ENCODE measurements at regions not wholly inside any gene's neighbourhood (a gene's known extent, or its start where the extent isn't known, plus 50 kb on each side); places are given as distances from the start of the nearest gene placed in this dataset.
A peak's percentile ranks its signal among the peaks of the same experiment; 100 is the strongest.

DNA sequence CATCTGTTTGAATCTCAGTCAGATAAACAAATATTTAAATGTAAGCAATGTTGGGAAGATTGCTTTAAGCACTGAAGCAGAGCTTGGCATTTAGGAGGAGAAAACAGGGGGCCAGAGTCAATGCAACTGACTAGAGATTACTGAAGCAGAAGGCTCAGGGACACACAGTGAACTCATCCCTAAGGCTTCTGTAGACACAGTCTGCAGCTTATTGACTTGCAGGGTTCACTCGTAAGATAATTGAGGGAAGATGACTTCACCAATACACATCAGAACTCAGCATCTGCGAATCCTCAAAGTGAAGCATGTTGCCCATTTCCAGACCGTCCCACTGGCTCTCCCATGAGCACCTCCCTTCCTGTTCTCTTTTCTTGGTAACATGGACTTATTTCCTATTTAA lies 363.4 kb upstream of the PFKP start:
- Histone ChIP-seq H4K20me1 (replicated peaks; ENCODE audit: insufficient read depth) (no peaks in the 10 kb centered on the region), H3K4me3 (no peak overlapping the region), H2AFZ (peak overlapping the region; percentile 66; the same call in 1 of the 2 replicates), H3K4me1 (ENCODE audit: insufficient read depth) (peaks cover 10% of the 10 kb centered on the region; the same call in 1 of the 2 replicates), H3K79me2 (replicated peaks; ENCODE audit: insufficient read depth) (no peaks in the 10 kb centered on the region), H3F3A (replicated peaks; ENCODE audit: low read depth) (no peaks in the 10 kb centered on the region), H3K9me2 (ENCODE audit: insufficient read depth) (0 out of 2 replicates have a peak, but pooled peaks cover 2% of the 10 kb centered on the region), H3K36me3 (ENCODE audit: insufficient read depth) (no peaks in the 10 kb centered on the region), H3K27ac (ENCODE audit: low read depth) (no peak overlapping the region), H3K27me3 (ENCODE audit: insufficient read depth) (no peaks in the 10 kb centered on the region), H3K4me2 (peak overlapping the region; percentile 64)
- Mint-ChIP-seq H3K9me3 (peaks cover 4% of the 10 kb centered on the region; the same call in 2 of the 3 replicates), H3K27ac (no peak overlapping the region), H3K4me3 (no peak overlapping the region), H3K4me1 (peaks cover 11% of the 10 kb centered on the region; the same call in 2 of the 3 replicates), H3K36me3 (ENCODE audit: low read depth) (peaks cover 2% of the 10 kb centered on the region; the same call in 1 of the 3 replicates), H3K27me3 (ENCODE audit: insufficient read depth, low read depth, poor library complexity) (peaks cover 2% of the 10 kb centered on the region)
- no peak for TF ChIP-seq EZH2 (IDR thresholded peaks at IDR 0.05; ENCODE audit: low read depth, unreplicated experiment)
- TF ChIP-seq ZNF114 (CRISPR knock-in tag; IDR thresholded peaks at IDR 0.05): no peak
- no peak for TF ChIP-seq JUNB (IDR thresholded peaks at IDR 0.05; ENCODE audit: unreplicated experiment)
- ATAC-seq: no peak
- DNase-seq (ENCODE audit: low spot score): no peak

DNA sequence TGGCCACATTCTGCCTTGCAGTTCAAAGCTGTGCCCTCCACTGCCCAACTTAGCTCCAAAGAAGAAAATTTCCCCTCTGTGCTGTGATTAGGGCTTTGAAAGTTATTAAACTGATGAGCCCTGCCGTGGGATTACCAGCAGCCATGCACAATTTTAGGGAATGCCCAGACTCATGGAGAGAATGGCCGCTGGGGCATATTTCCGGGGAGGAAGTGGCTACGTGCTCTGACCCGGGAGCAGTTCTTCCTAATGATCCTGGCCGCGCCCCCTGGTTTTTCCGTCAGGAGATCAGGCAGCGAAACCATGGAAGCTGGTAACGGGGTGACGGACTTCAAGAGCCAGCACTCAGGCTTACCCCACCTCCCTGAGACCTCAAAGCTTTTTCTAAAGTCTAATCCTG lies 365.5 kb upstream of the PFKP start:
- no peaks in the 10 kb centered on the region for H3K79me2 ChIP-seq (replicated peaks; ENCODE audit: insufficient read depth)
- H3K4me1 Mint-ChIP-seq: peaks cover 11% of the 10 kb centered on the region; the same call in 2 of the 3 replicates
- ATAC-seq (no peak), DNase-seq (ENCODE audit: low spot score) (peak; percentile 20)
- peaks cover 10% of the 10 kb centered on the region; the same call in 1 of the 2 replicates for H3K4me1 ChIP-seq (ENCODE audit: insufficient read depth)
- H3K27ac ChIP-seq (ENCODE audit: low read depth): no peak overlapping the region
- H3K9me2 ChIP-seq (ENCODE audit: insufficient read depth): 0 out of 2 replicates have a peak, but pooled peaks cover 2% of the 10 kb centered on the region
- H3K36me3 ChIP-seq (ENCODE audit: insufficient read depth): no peaks in the 10 kb centered on the region
- peaks cover 2% of the 10 kb centered on the region for H3K27me3 Mint-ChIP-seq (ENCODE audit: insufficient read depth, low read depth, poor library complexity)
- no peaks in the 10 kb centered on the region for H4K20me1 ChIP-seq (replicated peaks; ENCODE audit: insufficient read depth)
- H3K27ac Mint-ChIP-seq: no peak overlapping the region
- no peaks in the 10 kb centered on the region for H3K36me3 Mint-ChIP-seq (ENCODE audit: low read depth)
- H3K27me3 ChIP-seq (ENCODE audit: insufficient read depth): no peaks in the 10 kb centered on the region
- no peaks in the 10 kb centered on the region for H3K9me3 Mint-ChIP-seq
- H3K4me3 Mint-ChIP-seq: no peak overlapping the region
- peak overlapping the region; percentile 73; the same call in 1 of the 2 replicates for H2AFZ ChIP-seq
- H3F3A ChIP-seq (replicated peaks; ENCODE audit: low read depth): no peaks in the 10 kb centered on the region
- no peak overlapping the region for H3K4me2 ChIP-seq
- H3K4me3 ChIP-seq: no peak overlapping the region
- TF ChIP-seq EZH2 (IDR thresholded peaks at IDR 0.05; ENCODE audit: low read depth, unreplicated experiment): no peak
- TF ChIP-seq JUNB (IDR thresholded peaks at IDR 0.05; ENCODE audit: unreplicated experiment): no peak
- no peak for TF ChIP-seq POLR2AphosphoS5 (IDR thresholded peaks at IDR 0.05; ENCODE audit: low read depth)
- TF ChIP-seq, protein P1, sequence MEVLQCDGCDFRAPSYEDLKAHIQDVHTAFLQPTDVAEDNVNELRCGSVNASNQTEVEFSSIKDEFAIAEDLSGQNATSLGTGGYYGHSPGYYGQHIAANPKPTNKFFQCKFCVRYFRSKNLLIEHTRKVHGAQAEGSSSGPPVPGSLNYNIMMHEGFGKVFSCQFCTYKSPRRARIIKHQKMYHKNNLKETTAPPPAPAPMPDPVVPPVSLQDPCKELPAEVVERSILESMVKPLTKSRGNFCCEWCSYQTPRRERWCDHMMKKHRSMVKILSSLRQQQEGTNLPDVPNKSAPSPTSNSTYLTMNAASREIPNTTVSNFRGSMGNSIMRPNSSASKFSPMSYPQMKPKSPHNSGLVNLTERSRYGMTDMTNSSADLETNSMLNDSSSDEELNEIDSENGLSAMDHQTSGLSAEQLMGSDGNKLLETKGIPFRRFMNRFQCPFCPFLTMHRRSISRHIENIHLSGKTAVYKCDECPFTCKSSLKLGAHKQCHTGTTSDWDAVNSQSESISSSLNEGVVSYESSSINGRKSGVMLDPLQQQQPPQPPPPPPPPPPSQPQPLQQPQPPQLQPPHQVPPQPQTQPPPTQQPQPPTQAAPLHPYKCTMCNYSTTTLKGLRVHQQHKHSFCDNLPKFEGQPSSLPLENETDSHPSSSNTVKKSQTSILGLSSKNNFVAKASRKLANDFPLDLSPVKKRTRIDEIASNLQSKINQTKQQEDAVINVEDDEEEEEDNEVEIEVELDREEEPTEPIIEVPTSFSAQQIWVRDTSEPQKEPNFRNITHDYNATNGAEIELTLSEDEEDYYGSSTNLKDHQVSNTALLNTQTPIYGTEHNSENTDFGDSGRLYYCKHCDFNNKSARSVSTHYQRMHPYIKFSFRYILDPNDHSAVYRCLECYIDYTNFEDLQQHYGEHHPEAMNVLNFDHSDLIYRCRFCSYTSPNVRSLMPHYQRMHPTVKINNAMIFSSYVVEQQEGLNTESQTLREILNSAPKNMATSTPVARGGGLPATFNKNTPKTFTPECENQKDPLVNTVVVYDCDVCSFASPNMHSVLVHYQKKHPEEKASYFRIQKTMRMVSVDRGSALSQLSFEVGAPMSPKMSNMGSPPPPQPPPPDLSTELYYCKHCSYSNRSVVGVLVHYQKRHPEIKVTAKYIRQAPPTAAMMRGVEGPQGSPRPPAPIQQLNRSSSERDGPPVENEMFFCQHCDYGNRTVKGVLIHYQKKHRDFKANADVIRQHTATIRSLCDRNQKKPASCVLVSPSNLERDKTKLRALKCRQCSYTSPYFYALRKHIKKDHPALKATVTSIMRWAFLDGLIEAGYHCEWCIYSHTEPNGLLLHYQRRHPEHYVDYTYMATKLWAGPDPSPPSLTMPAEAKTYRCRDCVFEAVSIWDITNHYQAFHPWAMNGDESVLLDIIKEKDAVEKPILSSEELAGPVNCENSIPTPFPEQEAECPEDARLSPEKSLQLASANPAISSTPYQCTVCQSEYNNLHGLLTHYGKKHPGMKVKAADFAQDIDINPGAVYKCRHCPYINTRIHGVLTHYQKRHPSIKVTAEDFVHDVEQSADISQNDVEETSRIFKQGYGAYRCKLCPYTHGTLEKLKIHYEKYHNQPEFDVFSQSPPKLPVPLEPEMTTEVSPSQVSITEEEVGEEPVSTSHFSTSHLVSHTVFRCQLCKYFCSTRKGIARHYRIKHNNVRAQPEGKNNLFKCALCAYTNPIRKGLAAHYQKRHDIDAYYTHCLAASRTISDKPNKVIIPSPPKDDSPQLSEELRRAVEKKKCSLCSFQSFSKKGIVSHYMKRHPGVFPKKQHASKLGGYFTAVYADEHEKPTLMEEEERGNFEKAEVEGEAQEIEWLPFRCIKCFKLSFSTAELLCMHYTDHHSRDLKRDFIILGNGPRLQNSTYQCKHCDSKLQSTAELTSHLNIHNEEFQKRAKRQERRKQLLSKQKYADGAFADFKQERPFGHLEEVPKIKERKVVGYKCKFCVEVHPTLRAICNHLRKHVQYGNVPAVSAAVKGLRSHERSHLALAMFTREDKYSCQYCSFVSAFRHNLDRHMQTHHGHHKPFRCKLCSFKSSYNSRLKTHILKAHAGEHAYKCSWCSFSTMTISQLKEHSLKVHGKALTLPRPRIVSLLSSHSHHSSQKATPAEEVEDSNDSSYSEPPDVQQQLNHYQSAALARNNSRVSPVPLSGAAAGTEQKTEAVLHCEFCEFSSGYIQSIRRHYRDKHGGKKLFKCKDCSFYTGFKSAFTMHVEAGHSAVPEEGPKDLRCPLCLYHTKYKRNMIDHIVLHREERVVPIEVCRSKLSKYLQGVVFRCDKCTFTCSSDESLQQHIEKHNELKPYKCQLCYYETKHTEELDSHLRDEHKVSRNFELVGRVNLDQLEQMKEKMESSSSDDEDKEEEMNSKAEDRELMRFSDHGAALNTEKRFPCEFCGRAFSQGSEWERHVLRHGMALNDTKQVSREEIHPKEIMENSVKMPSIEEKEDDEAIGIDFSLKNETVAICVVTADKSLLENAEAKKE (CRISPR knock-in tag; IDR thresholded peaks at IDR 0.05): no peak
- TF ChIP-seq STAT1 (IDR thresholded peaks at IDR 0.05; ENCODE audit: unreplicated experiment): no peak
- TF ChIP-seq ZNF331 (CRISPR knock-in tag; IDR thresholded peaks at IDR 0.05; ENCODE audit: low read depth): no peak
- TF ChIP-seq, protein P2, sequence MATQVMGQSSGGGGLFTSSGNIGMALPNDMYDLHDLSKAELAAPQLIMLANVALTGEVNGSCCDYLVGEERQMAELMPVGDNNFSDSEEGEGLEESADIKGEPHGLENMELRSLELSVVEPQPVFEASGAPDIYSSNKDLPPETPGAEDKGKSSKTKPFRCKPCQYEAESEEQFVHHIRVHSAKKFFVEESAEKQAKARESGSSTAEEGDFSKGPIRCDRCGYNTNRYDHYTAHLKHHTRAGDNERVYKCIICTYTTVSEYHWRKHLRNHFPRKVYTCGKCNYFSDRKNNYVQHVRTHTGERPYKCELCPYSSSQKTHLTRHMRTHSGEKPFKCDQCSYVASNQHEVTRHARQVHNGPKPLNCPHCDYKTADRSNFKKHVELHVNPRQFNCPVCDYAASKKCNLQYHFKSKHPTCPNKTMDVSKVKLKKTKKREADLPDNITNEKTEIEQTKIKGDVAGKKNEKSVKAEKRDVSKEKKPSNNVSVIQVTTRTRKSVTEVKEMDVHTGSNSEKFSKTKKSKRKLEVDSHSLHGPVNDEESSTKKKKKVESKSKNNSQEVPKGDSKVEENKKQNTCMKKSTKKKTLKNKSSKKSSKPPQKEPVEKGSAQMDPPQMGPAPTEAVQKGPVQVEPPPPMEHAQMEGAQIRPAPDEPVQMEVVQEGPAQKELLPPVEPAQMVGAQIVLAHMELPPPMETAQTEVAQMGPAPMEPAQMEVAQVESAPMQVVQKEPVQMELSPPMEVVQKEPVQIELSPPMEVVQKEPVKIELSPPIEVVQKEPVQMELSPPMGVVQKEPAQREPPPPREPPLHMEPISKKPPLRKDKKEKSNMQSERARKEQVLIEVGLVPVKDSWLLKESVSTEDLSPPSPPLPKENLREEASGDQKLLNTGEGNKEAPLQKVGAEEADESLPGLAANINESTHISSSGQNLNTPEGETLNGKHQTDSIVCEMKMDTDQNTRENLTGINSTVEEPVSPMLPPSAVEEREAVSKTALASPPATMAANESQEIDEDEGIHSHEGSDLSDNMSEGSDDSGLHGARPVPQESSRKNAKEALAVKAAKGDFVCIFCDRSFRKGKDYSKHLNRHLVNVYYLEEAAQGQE (IDR thresholded peaks at IDR 0.05; ENCODE audit: unreplicated experiment): no peak
- no peak for TF ChIP-seq ZNF114 (CRISPR knock-in tag; IDR thresholded peaks at IDR 0.05)
- TF ChIP-seq CREB1 (CRISPR knock-in tag; IDR thresholded peaks at IDR 0.05; ENCODE audit: low read depth): no peak
- TF ChIP-seq, protein P3, sequence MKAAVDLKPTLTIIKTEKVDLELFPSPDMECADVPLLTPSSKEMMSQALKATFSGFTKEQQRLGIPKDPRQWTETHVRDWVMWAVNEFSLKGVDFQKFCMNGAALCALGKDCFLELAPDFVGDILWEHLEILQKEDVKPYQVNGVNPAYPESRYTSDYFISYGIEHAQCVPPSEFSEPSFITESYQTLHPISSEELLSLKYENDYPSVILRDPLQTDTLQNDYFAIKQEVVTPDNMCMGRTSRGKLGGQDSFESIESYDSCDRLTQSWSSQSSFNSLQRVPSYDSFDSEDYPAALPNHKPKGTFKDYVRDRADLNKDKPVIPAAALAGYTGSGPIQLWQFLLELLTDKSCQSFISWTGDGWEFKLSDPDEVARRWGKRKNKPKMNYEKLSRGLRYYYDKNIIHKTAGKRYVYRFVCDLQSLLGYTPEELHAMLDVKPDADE (IDR thresholded peaks at IDR 0.05): no peak
- no peak for TF ChIP-seq EZH2phosphoT487 (IDR thresholded peaks at IDR 0.05; ENCODE audit: unreplicated experiment)
- TF ChIP-seq NANOG (IDR thresholded peaks at IDR 0.05; ENCODE audit: borderline replicate concordance): no peak
